Activated CD4-positive, alpha-beta T cell treated with anti-CD3 and anti-CD28 coated beads for 48 hours (primary cell): ENCODE measurements at regions not wholly inside any gene's neighbourhood (a gene's known extent, or its start where the extent isn't known, plus 50 kb on each side); places are given as distances from the start of the nearest gene placed in this dataset.

Source experiments
- DNase-seq: peaks from one replicate; pipeline ENCODE4 v3.0.0-alpha.2; 2020

DNA sequence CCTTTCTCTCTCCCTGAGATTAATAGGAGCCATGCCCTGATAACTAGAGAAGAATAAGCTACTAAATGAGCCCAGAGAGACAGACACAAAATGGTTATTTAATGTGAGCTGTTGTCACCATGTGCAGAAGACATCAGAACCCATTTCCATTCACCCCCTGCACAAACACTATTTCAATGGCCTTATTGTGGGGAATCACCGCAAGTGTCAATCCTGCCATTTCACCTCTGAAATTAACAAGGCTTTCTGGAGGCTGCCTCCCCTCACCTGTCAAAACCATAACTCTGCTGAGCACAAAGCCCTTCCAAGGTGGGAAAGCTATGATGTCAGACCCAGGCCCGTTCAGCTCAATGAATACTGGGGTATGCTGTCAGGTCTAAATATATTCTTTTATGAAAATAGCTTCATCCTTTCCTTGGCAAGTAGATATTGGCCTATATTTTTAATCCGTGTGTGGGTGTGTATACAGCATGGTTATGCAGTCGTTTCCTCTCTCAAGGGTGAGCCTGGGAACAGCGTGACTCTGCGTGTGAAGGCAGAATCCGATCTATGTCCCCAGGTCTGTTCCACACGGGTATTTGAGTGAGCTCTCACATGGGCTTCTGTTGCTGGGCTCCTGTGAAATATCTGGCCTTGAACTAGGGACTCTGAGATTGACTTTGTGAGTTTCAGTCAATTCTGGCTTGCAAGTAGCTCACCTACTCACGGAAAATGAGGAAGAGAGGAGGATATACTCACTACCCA lies 266.3 kb downstream of the FBXW7 start:
- no peak for DNase-seq

DNA sequence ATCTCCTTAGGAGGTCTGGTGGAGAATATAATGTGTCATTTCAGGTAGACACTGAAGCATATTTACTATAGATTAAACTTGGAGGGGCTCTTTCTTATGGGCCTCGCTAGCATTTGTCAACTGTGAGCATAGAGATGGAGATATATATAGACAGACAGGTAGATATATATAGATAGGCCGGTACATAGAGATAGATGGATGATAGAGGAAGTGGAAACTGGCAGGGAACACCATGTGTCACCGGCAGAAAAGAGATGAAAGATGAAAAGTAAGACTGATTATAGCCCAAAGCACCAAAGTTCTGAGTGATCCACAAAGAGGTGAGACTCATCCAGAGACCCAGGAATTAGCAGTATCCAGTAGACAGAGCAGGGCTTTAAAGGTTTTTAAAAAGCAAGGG lies 268.1 kb downstream of the FBXW7 start:
- no peak for DNase-seq

DNA sequence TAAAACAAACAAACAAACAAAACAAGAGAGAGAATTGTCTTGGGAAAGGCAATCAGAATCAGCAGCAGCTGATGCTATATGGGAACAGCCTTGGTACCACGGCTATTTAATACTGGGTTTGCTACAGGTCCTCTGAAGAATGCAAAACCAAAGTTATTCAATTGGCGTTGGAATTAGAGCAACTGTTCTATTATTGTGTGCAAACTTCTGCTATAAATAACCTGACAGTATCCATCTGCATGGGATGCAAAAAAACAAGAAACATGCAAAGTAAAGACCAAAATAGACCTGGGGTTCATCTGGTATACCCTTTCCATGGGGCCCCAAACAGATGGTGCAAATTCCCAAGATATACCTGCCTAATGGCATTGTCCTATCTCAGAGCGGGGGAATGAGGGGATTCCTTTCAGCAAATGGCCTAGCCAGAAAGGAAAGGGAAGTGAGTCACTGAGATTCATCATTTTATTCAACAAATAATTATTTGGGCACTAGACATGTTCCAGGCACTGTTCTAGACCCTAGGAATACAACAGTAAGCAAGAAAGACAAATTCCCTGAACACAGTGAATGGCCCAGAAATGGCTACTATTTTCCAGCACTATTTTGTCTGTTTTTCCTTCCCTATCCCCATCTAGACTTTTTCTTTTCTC lies 268.9 kb downstream of the FBXW7 start:
- no peak for DNase-seq

DNA sequence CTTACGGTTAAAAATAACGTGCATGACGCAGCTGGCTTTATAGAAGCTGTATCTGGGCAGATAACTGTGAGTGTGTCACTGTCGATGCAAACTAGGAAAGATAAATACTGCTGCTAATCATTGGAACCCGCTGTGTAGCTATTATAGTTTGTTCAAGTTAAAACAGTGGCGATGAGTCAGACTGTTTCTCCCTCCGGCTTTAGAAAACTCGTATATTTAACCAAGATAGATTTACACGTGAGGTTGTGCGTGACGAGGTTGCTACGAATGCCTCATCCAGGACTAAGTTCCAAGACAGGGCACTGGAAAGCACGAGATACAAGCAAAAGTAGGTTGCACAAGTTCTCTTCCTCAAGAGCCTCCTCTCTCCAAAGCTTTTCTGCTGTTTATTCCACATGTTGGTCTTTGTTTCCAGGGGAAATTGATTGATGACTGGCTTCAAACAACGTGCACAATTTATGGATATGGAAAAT lies 270.7 kb downstream of the FBXW7 start:
- DNase-seq = no peak

DNA sequence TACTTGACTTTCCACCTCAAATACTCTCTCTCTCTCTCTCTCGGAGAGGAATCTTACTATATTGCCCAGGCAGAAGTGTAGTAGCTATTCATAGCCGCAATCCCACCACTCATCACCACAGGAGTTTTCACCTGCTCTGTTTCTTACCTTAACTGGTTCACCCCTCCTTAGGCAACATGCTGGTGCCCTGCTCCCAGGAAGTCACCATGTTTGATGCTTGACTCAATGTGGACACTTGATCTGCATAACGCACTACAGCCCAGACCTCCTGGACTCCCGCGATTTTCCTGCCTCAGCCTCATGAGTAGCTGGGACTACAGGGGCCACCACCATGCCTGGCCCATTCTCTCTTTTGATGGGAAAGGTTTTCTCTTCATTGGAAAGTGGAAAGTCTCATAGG lies 271.8 kb downstream of the FBXW7 start:
- DNase-seq = no peak

DNA sequence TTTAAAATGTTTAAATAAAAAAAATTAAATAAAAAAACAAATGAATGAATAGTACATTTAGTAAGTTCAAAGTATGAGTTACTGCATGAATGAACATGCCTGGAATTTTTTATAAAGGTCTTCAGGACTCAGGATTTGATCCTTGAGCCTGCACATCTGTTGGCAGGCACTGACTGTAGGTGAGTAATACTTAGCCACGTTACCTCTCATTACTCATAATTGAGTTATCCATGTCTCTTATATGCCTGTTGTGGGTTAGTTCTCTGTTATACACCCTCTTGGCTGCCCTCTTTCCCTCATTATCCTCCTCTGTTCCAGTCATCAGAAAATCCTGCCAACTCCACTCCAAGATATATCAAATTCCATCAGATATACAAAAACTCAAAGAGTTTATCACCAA lies 276.0 kb downstream of the FBXW7 start:
- DNase-seq = no peak

GRCh38 chr4:152258804-152259708 lies 276.8 kb downstream of the FBXW7 start:
- DNase-seq = no peak

GRCh38 chr4:152258391-152258790 lies 277.5 kb downstream of the FBXW7 start:
- no peak for DNase-seq

GRCh38 chr4:152257601-152258066 lies 278.3 kb downstream of the FBXW7 start:
- DNase-seq = no peak

- DNase-seq = no peak
These were observed 278.9 kb downstream of the FBXW7 start for GRCh38 chr4:152256996-152257395.

DNA sequence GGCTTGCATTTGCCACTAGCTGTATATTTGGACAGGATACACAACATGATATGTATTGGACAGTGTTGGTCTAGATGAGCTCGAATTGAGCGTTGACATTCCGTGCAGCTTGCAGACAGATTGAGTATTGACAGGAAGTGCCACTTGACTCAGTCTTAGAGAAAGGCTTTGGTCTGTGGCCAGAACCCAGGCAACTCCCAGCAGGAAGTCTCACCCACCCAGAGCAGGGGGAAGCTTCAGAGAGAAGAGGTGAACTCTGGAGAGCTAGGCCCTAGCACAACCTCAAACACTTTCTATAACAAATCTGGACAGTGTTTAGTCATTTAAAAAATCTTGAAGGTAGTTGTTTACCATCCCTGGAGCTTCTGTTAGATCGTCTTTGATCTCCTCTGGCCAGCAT lies 280.5 kb downstream of the FBXW7 start:
- DNase-seq = peak; percentile 60

DNA sequence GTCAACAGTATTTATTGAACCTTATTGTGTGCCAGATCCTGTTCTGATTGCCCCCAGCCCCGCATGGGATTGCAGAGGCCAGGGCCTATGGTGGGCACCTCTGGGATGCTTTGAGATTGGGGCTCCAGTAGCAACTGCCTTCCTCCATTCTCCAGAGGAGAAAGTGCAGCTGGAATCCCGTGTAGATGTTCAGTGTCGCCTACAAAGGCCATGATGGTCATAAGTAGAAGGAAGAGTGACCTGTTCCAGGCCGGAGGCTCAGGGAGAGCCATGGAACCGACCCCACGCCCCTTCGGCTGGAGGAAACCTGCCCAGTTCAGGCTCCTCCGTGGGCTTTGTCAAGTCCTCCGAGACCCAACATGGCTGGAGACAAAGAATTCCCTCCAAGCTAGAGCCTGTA lies 287.5 kb downstream of the FBXW7 start:
- DNase-seq = no peak

GRCh38 chr4:152247271-152247975 lies 288.5 kb downstream of the FBXW7 start:
- DNase-seq = no peak

- DNase-seq = peak; percentile 16
These were observed 289.2 kb downstream of the FBXW7 start for GRCh38 chr4:152246659-152247058.

DNA sequence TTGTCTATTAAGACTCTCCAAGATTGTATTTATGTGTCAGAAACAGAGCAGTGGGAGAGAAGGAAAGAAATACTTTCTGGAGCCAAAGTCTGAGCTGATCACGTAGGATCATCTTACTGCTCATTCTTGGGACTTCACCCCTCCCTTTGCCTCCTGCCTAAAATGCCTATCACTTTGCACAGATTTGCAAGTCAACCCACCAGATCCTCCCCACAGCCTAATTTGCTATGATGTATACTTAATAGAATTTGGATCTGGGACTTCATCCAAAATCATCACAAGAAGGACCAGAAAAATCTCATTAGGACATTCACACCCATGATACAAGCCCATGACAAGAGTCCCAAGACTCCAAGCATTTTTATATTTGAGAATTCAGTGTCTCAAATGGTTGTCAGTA lies 290.2 kb downstream of the FBXW7 start:
- DNase-seq = no peak

GRCh38 chr4:152244659-152245058 lies 291.2 kb downstream of the FBXW7 start:
- DNase-seq = no peak

GRCh38 chr4:152243896-152244595 lies 291.8 kb downstream of the FBXW7 start:
- DNase-seq = no peak

DNA sequence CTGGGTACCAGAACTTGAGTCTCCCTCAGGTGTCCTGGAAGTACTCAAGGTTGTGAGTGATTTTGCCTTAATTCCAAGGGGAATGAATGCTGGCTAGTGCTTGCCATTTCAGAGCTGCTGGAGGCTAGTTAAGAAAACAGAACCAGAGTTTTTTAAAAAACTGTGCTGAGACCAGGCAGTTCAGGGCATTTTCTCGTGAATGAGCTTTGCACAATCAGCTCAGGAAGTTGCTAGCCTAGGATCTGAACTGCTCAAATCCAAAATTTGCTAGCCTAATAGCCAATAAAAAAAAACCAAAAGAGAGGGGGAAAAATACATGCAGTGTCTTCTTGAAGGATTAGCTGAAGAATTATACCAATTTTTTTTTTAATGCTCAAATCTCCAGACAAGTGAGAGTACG lies 292.7 kb downstream of the FBXW7 start:
- no peak for DNase-seq

- DNase-seq = no peak
These were observed 295.7 kb downstream of the FBXW7 start for GRCh38 chr4:152240232-152240631.

DNA sequence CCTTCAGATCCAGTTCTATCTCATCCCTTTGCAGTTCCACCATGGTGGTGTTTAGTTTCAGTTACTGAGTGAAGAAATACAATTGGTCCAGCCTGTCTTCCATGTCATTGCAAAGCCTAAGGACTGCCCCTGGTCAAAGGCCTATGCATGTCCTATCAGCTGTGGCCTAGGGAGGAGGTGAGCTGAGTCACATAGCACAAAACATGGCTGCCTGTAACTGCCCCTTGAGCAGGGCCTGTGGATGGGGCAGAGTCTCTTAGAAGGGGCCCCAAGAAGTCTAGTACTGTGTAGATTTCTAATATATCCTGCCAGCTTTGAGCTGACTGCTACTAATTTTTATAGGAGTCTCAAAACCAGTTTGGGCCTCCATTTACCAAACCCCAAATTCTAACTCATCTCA lies 296.7 kb downstream of the FBXW7 start:
- no peak for DNase-seq

- DNase-seq = no peak
These were observed 299.3 kb downstream of the FBXW7 start for GRCh38 chr4:152236519-152237056.

- DNase-seq = no peak
These were observed 300.2 kb downstream of the FBXW7 start for GRCh38 chr4:152235718-152236117.
